Naive B cell (primary cell): ENCODE measurements at regions not wholly inside any gene's neighbourhood (a gene's known extent, or its start where the extent isn't known, plus 50 kb on each side); places are given as distances from the start of the nearest gene placed in this dataset.

ENCODE experiments used
- ATAC-seq, 2 donors: fragments of 150-1000 bp; cut with Tn5 transposase; 2 replicates each; pipeline ENCODE4 v1.10.0; 2021; ENCODE audit warnings: low read depth in 2 of 2, mild to moderate bottlenecking in 2 of 2, moderate library complexity in 2 of 2
- DNase-seq: peaks from one replicate; pipeline ENCODE4 v3.0.0; 2022
- H3K27ac Mint-ChIP-seq, 6 donors: one replicate each; pipeline ENCODE4 v1.8.0; 2020 to 2022; ENCODE audit warnings: mild to moderate bottlenecking in 6 of 6, mixed read lengths in 6 of 6, moderate library complexity in 5 of 6, inconsistent platforms in 2 of 6
- H3K27me3 Mint-ChIP-seq, 3 donors: one replicate each; pipeline ENCODE4 v1.8.0; 2021 to 2022; ENCODE audit warnings: mixed read lengths in 3 of 3, mild to moderate bottlenecking in 1 of 3
- H3K36me3 Mint-ChIP-seq, 2 donors: one replicate each; pipeline ENCODE4 v1.8.0; 2020 to 2022; ENCODE audit warnings: mixed read lengths in 2 of 2, inconsistent platforms in 1 of 2, mild to moderate bottlenecking in 1 of 2
- H3K4me1 Mint-ChIP-seq, 3 donors: one replicate each; pipeline ENCODE4 v1.8.0; 2020 to 2022; ENCODE audit warnings: mixed read lengths in 3 of 3, inconsistent platforms in 1 of 3, mild to moderate bottlenecking in 1 of 3, moderate library complexity in 1 of 3
- H3K4me3 Mint-ChIP-seq, 8 donors: one replicate each; pipeline ENCODE4 v1.8.0; 2020 to 2022; ENCODE audit warnings: mild to moderate bottlenecking in 8 of 8, mixed read lengths in 8 of 8, moderate library complexity in 8 of 8, inconsistent platforms in 2 of 8
- H3K9me3 Mint-ChIP-seq, 7 donors: one replicate each; pipeline ENCODE4 v1.8.0; 2020 to 2022; ENCODE audit warnings: mixed read lengths in 7 of 7, mild to moderate bottlenecking in 5 of 7, inconsistent platforms in 2 of 7, moderate library complexity in 1 of 7

GRCh38 chr5:178808886-178809285 is 50.9 kb upstream of the ZNF354B start:
- DNase-seq, result no peak
- Mint-ChIP-seq H3K4me3 (no peak overlapping the region), H3K36me3 (no peaks in the 10 kb centered on the region), H3K27me3 (peaks cover 0 to 9% (median 7%) of the 10 kb centered on the region in 3 donors), H3K4me1 (no peaks in the 10 kb centered on the region), H3K9me3 (peaks cover 0 to 2% (median 0%) of the 10 kb centered on the region in 7 donors), H3K27ac (peak overlapping the region in 1 of 6 donors; percentile 22)
- no peak for ATAC-seq

DNA sequence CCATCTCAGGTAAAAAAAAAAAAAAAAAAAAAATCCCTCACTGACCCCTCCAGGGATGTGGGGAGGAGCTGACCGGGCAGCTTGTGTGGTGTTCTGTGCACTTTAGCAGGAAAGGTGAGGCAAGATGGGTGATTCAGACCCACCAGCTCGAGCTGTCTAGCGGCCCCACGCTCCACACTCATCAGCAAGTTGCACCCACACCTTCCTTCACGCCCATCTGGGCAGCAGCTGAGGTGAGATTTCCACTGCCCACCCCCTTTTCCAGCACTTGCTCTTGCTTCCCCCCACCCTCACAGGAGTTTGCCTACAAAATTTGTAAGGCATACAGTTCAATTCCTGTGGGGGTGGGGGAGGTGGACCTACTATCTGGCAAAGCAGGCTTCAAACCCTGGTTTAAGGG is 58.7 kb upstream of the ZNF354B start:
- Mint-ChIP-seq H3K36me3 (peaks cover 0 to 14% of the 10 kb centered on the region in 2 donors), H3K9me3 (peaks cover 2 to 15% (median 8%) of the 10 kb centered on the region in 7 donors), H3K4me1 (no peaks in the 10 kb centered on the region), H3K27ac (no peak overlapping the region), H3K27me3 (peaks cover 6 to 16% (median 8%) of the 10 kb centered on the region in 3 donors), H3K4me3 (no peak overlapping the region)
- ATAC-seq (no peak), DNase-seq (no peak)

- ATAC-seq, result no peak
- Mint-ChIP-seq H3K9me3 (peaks cover 2 to 13% (median 8%) of the 10 kb centered on the region in 7 donors), H3K4me1 (no peaks in the 10 kb centered on the region), H3K27ac (no peak overlapping the region), H3K4me3 (no peak overlapping the region), H3K36me3 (peaks cover 0 to 14% of the 10 kb centered on the region in 2 donors), H3K27me3 (peaks cover 6 to 16% (median 8%) of the 10 kb centered on the region in 3 donors)
- no peak for DNase-seq
Observed at GRCh38 chr5:178797546-178798440, 62.0 kb upstream of the ZNF354B start.

DNA sequence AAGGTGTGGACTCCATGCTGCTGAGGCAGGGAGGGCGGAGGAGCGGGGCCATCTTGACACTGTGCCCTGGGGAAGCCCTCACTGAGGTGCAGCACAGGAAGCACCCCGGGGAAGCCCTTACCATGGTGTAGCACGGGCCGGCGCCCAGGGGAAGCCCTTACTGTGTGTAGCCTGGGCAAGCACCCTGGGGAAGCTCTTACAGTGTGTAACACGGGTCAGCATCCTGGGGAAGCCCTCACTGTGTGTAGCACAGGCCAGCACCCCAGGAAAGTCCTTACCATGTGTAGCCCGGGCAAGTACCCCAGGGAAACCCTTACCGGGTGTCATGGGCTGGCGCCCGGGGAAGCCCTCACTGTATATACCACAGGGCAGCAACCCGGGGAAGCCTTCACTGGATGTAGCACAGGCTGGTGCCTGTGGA is 62.6 kb upstream of the ZNF354B start:
- Mint-ChIP-seq H3K9me3 (peaks cover 2 to 11% (median 8%) of the 10 kb centered on the region in 7 donors), H3K4me1 (no peaks in the 10 kb centered on the region), H3K4me3 (no peak overlapping the region), H3K36me3 (peaks cover 0 to 14% of the 10 kb centered on the region in 2 donors), H3K27ac (no peak overlapping the region), H3K27me3 (peaks cover 6 to 22% (median 12%) of the 10 kb centered on the region in 3 donors)
- peak in 1 of 2 donors; percentile 28 for ATAC-seq
- no peak for DNase-seq

DNA sequence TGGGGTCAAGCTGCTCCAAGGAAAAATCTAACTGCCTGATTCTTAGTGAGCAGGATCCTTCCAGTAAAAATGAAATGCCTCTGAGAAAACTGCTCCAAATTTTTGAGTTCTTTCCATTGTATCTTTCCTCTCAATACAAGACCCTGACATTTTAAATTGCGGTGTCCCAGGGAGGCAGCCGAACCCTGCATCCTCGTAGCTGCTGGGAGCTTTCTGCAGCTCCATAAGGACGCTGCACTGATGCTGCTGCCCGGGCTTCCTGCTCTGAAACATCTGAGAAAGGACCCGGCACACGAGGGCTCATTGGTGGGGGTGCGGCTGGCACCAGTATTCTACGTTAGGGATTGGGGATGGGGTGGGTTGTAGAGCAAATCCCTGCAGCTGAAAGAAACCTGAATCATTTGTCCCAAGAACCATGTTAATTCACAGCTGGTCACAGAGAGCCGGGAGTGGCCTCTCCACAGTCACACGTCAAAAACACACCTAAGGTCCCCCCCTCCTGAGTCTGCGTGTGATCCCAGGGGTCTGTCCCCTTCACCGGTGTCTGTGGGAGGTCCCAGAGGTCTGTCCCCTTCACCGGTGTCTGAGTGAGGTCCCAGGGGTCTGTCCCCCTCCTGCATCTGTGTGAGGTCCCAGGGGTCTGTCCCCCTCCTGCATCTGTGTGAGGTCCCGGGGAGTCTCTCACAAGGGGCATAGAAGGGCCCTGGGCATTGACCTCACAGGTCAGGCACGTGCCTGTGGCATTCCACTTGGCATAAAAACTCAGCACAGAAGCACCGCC is 63.4 kb upstream of the ZNF354B start:
- Mint-ChIP-seq H3K4me3 (no peak overlapping the region), H3K9me3 (peaks cover 0 to 6% (median 2%) of the 10 kb centered on the region in 7 donors), H3K36me3 (peaks cover 0 to 11% of the 10 kb centered on the region in 2 donors), H3K4me1 (no peaks in the 10 kb centered on the region), H3K27me3 (peaks cover 1 to 24% (median 7%) of the 10 kb centered on the region in 3 donors), H3K27ac (no peak overlapping the region)
- DNase-seq (no peak), ATAC-seq (no peak)

DNA sequence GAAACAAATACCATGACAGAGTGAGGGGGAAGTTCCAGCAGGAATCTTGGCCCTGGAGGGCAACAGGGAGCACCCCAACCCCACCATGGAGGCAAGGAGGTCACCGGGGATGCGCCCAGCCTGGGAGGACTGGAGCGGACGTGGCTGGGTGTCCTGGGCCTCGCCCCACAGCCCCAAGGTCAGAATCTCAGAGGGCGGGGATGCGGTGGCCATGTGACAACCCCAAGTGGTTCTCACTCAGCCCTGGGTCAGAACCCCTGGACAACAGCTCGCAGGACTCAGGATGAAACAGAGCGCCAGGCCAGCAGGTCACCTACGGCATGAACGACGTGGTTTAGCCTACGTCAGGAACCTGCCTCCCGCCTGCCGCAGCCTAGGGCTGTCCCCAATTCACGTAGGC is 64.0 kb upstream of the ZNF354A start:
- H3K4me3 Mint-ChIP-seq, result no peak overlapping the region
- no peak for DNase-seq
- no peak for ATAC-seq
- no peaks in the 10 kb centered on the region for H3K36me3 Mint-ChIP-seq
- no peaks in the 10 kb centered on the region for H3K4me1 Mint-ChIP-seq
- H3K9me3 Mint-ChIP-seq, result peaks cover 0 to 4% (median 0%) of the 10 kb centered on the region in 7 donors
- peaks cover 0 to 12% (median 5%) of the 10 kb centered on the region in 3 donors for H3K27me3 Mint-ChIP-seq
- no peak overlapping the region for H3K27ac Mint-ChIP-seq

DNA sequence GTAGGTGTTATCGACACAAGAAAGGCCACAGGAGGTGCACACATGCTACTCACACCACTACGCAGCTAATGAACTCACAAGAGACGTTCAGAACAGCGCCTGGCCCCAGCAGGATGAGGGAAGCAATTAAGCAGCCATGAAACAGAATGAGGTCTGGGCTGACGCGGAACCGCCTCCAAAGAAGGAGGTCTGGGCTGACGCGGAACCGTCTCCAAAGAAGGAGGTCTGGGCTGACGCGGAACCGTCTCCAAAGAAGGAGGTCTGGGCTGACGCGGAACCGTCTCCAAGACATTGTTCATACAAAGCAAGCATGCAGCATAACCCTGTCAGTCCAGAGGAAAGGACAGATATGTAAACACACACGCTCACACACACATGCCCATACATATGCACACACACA is 63.2 kb upstream of the ZNF354A start:
- no peak for ATAC-seq
- peaks cover 0 to 3% (median 0%) of the 10 kb centered on the region in 7 donors for H3K9me3 Mint-ChIP-seq

DNA sequence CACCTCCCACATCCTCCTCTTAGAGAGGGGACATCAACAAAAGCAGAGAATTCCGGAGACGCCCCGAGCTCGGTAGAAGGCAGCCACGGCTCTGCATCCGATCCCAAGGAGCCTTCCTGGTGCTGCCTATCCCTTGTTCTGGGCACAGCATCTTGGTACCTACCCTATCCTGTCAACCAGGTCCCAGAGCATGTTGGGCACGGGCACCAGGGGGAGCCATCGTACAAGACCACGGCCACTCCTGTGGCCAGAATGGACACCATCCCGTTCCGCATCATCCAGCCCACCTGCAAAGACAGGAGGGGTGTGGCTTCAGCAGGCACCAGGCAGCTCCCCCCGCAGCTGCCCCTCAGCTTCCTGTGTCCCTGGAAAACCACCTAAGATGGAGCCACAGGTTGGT is 62.7 kb upstream of the ZNF354A start:
- peaks cover 3 to 18% (median 8%) of the 10 kb centered on the region in 3 donors for H3K27me3 Mint-ChIP-seq

More for the DNA sequence above, 63.2 kb upstream of the ZNF354A start:
- Mint-ChIP-seq H3K4me3 (no peak overlapping the region), H3K4me1 (peaks cover 0 to 4% (median 0%) of the 10 kb centered on the region in 3 donors), H3K27me3 (peaks cover 3 to 18% (median 5%) of the 10 kb centered on the region in 3 donors), H3K27ac (no peak overlapping the region), H3K36me3 (no peaks in the 10 kb centered on the region)
- no peak for DNase-seq

DNA sequence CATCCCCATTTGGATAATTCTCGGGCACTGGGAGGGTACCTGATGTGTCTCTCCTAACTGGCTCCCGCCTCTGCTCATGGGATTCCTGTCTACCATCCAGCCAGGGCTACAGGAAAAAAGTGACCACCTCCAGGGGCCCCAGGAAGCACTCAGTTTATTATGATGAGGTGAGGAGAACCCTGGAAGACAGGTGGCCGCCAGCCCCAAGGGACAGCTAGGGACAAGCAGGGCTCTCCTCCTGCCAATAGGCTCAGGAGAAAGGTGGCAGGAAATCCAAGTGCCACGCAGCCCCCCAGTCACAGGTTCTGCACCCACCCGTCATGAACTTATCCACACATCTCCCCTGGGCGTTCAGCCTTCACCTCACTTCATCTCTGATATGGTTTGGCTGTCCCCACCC is 61.5 kb upstream of the ZNF354A start:
- Mint-ChIP-seq H3K27me3 (peaks cover 3 to 18% (median 12%) of the 10 kb centered on the region in 3 donors), H3K4me3 (no peak overlapping the region), H3K9me3 (peaks cover 0 to 3% (median 0%) of the 10 kb centered on the region in 7 donors), H3K36me3 (no peaks in the 10 kb centered on the region), H3K4me1 (peaks cover 0 to 4% (median 0%) of the 10 kb centered on the region in 3 donors), H3K27ac (no peak overlapping the region)
- ATAC-seq (no peak), DNase-seq (no peak)

More for the DNA sequence above, 62.7 kb upstream of the ZNF354A start:
- Mint-ChIP-seq H3K4me1 (peaks cover 0 to 4% (median 0%) of the 10 kb centered on the region in 3 donors), H3K36me3 (no peaks in the 10 kb centered on the region), H3K4me3 (no peak overlapping the region), H3K27ac (no peak overlapping the region), H3K9me3 (peaks cover 0 to 3% (median 0%) of the 10 kb centered on the region in 7 donors)
- ATAC-seq (no peak), DNase-seq (no peak)

GRCh38 chr5:178790371-178790770 is 59.9 kb upstream of the ZNF354A start:
- no peak for ATAC-seq

GRCh38 chr5:178788381-178789085 is 58.1 kb upstream of the ZNF354A start:
- DNase-seq, result no peak
- Mint-ChIP-seq H3K4me1 (peaks cover 0 to 4% (median 0%) of the 10 kb centered on the region in 3 donors), H3K27ac (no peak overlapping the region), H3K4me3 (no peak overlapping the region), H3K9me3 (peaks cover 0 to 3% (median 0%) of the 10 kb centered on the region in 7 donors), H3K36me3 (no peaks in the 10 kb centered on the region), H3K27me3 (peaks cover 3 to 19% (median 18%) of the 10 kb centered on the region in 3 donors)
- no peak for ATAC-seq

More at GRCh38 chr5:178790371-178790770, 59.9 kb upstream of the ZNF354A start:
- no peak for DNase-seq
- H3K4me3 Mint-ChIP-seq, result no peak overlapping the region
- H3K27ac Mint-ChIP-seq, result peak overlapping the region in 1 of 6 donors; percentile 87
- H3K9me3 Mint-ChIP-seq, result peaks cover 0 to 3% (median 0%) of the 10 kb centered on the region in 7 donors
- peaks cover 3 to 18% (median 13%) of the 10 kb centered on the region in 3 donors for H3K27me3 Mint-ChIP-seq
- H3K36me3 Mint-ChIP-seq, result no peaks in the 10 kb centered on the region
- peaks cover 0 to 4% (median 0%) of the 10 kb centered on the region in 3 donors for H3K4me1 Mint-ChIP-seq

DNA sequence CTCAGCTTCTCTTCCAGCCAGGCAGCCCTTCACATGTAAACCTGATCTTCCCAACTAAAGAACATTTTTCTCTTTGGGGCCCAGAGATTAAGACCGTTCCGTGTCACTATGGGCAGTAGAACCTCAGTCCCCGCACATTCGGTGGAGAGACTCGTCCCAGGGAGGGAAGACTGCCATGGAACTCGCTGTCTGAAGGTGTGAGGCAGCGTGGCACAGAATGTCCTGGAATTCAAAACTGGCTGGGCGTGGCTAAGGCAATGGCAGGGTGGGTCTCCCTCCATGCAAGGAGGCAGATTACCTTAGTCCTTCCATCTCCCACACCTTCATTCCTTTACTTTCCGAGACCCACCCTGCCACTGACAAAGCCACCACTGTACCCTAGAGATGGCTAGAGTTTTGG is 57.4 kb upstream of the ZNF354A start:
- Mint-ChIP-seq H3K36me3 (no peaks in the 10 kb centered on the region), H3K9me3 (peaks cover 0 to 3% (median 0%) of the 10 kb centered on the region in 7 donors), H3K4me3 (no peak overlapping the region), H3K27me3 (peaks cover 6 to 25% (median 18%) of the 10 kb centered on the region in 3 donors), H3K27ac (no peak overlapping the region), H3K4me1 (peaks cover 0 to 4% (median 0%) of the 10 kb centered on the region in 3 donors)
- ATAC-seq (no peak), DNase-seq (no peak)
